Keratinocyte (primary cell): ENCODE measurements at regions not wholly inside any gene's neighbourhood (a gene's known extent, or its start where the extent isn't known, plus 50 kb on each side); places are given as distances from the start of the nearest gene placed in this dataset.

ENCODE experiments used
- DNase-seq: peaks from one replicate; pipeline ENCODE4 v3.0.0-alpha.2; 2011; ENCODE audit warnings: low read depth, missing footprints, low spot score
- FAIRE-seq: peaks from 2 replicates; lab custom pipeline; 2011; peaks lifted over from hg19 to GRCh38; lab: Jason Lieb, UNC
- H2AFZ ChIP-seq: 2 replicates; pipeline ENCODE4 v1.6.0; 2012; ENCODE audit warnings: low read length, control low read depth, inconsistent platforms; ENCODE audit not compliant: control insufficient read depth
- H3K27ac ChIP-seq: 2 replicates; pipeline ENCODE4 v1.5.1; 2011; ENCODE audit warnings: low read length; ENCODE audit not compliant: control insufficient read depth, insufficient read depth
- H3K27me3 ChIP-seq: 3 replicates; pipeline ENCODE4 v1.6.0; 2011; ENCODE audit warnings: low read length; ENCODE audit not compliant: control insufficient read depth, insufficient read depth; ENCODE audit errors: extremely low read depth
- H3K36me3 ChIP-seq, 2 experiments: 2 replicates in 1 of 2; 3 replicates in 1 of 2; pipeline ENCODE4 v1.5.1; 2011; ENCODE audit warnings: low read length in 2 of 2, mild to moderate bottlenecking in 1 of 2; ENCODE audit not compliant: control insufficient read depth in 2 of 2, insufficient read depth in 2 of 2; ENCODE audit errors: extremely low read depth in 1 of 2
- H3K4me1 ChIP-seq: 3 replicates; pipeline ENCODE4 v1.5.1; 2011; ENCODE audit warnings: low read length; ENCODE audit not compliant: control insufficient read depth, insufficient read depth; ENCODE audit errors: extremely low read depth
- H3K4me2 ChIP-seq: 3 replicates; pipeline ENCODE4 v1.6.0; 2011; ENCODE audit warnings: low read depth, low read length; ENCODE audit not compliant: control insufficient read depth, insufficient read depth; ENCODE audit errors: extremely low read depth
- H3K4me3 ChIP-seq, 3 experiments: fragments of 200-600 bp in 1 of 3; sonication (generic) in 1 of 3; 2 replicates in 2 of 3; 3 replicates in 1 of 3; pipeline ENCODE4 v1.5.1; 2011 to 2016; ENCODE audit warnings: low read length in 3 of 3, mild to moderate bottlenecking in 3 of 3, control low read depth in 2 of 3, inconsistent platforms in 1 of 3, low read depth in 1 of 3, mixed read lengths in 1 of 3, mixed run types in 1 of 3, moderate library complexity in 1 of 3; ENCODE audit not compliant: control insufficient read depth in 2 of 3, insufficient read depth in 2 of 3; ENCODE audit errors: extremely low read depth in 1 of 3
- H3K79me2 ChIP-seq: 2 replicates; pipeline ENCODE4 v1.6.0; 2012; ENCODE audit warnings: low read length; ENCODE audit not compliant: control insufficient read depth, insufficient read depth
- H3K9ac ChIP-seq: 3 replicates; pipeline ENCODE4 v1.6.0; 2011; ENCODE audit warnings: low read length; ENCODE audit not compliant: control insufficient read depth, insufficient read depth; ENCODE audit errors: extremely low read depth
- H3K9me1 ChIP-seq: 3 replicates; pipeline ENCODE4 v1.6.0; 2011; ENCODE audit warnings: low read length; ENCODE audit not compliant: control insufficient read depth, insufficient read depth; ENCODE audit errors: extremely low read depth
- H3K9me3 ChIP-seq: 2 replicates; pipeline ENCODE4 v1.5.1; 2012; ENCODE audit warnings: low read depth, low read length; ENCODE audit not compliant: control insufficient read depth
- H4K20me1 ChIP-seq: 3 replicates; pipeline ENCODE4 v1.6.0; 2011; ENCODE audit warnings: low read length; ENCODE audit not compliant: control insufficient read depth, insufficient read depth; ENCODE audit errors: extremely low read depth
- EZH2 ChIP-seq: IDR thresholded peaks from one replicate; pipeline ENCODE4 v1.6.1; 2012; ENCODE audit warnings: inconsistent platforms, mild to moderate bottlenecking, low read length, moderate library complexity
- dilution Hi-C: fragments of 300-500 bp; cut with MboI; formaldehyde crosslinking; loops from one replicate; pipeline ENCODE4 v1.7.0; 2020; ENCODE audit warnings: low sequenced_read_pairs; ENCODE audit not compliant: extremely low pct_ligation_motif_present
- TF ChIP-seq, protein P1 (sequence below), 3 experiments: IDR thresholded peaks in 1 of 3; conservative IDR thresholded peaks in 1 of 3; optimal IDR thresholded peaks in 1 of 3; 2 replicates in 2 of 3; 3 replicates in 1 of 3; pipeline versions ENCODE3 to v1.5.1; 2011; ENCODE audit warnings: low read length in 3 of 3, mild to moderate bottlenecking in 3 of 3, moderate library complexity in 2 of 3, control low read depth in 1 of 3, inconsistent platforms in 1 of 3; ENCODE audit not compliant: insufficient read depth in 2 of 3; ENCODE audit errors: extremely low read depth in 1 of 3

DNA sequence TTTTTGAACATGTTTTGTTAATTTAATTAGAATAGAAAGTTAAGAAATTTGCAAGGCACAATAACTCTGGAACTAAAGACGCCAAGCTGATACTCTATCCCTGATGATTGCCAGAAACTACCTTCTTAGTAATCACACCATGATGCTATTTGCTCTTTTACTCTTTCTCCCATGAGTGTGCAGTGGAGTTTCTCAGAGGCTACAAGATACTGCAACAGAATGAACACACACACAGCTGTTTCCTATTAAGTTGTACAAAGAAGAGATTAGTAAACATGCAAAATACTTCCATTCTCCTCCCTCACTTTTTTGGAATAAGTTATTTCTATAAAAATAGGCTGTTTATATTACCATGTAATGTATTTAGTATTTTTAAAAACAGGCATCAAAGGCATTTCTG lies 1367.5 kb downstream of the AACS start:
- Histone ChIP-seq H3K9me1 (no peaks in the 10 kb centered on the region), H2AFZ (no peak overlapping the region), H3K79me2 (no peaks in the 10 kb centered on the region), H3K4me2 (no peak overlapping the region), H4K20me1 (no peaks in the 10 kb centered on the region), H3K36me3 (no peaks in the 10 kb centered on the region), H3K4me1 (no peaks in the 10 kb centered on the region), H3K9me3 (no peaks in the 10 kb centered on the region), H3K27ac (no peak overlapping the region), H3K27me3 (no peaks in the 10 kb centered on the region), H3K9ac (no peak overlapping the region), H3K4me3 (no peak overlapping the region)
- dilution Hi-C loops: no loop called here
- no peak for DNase-seq
- no peak for TF ChIP-seq EZH2
- TF ChIP-seq, protein P1, sequence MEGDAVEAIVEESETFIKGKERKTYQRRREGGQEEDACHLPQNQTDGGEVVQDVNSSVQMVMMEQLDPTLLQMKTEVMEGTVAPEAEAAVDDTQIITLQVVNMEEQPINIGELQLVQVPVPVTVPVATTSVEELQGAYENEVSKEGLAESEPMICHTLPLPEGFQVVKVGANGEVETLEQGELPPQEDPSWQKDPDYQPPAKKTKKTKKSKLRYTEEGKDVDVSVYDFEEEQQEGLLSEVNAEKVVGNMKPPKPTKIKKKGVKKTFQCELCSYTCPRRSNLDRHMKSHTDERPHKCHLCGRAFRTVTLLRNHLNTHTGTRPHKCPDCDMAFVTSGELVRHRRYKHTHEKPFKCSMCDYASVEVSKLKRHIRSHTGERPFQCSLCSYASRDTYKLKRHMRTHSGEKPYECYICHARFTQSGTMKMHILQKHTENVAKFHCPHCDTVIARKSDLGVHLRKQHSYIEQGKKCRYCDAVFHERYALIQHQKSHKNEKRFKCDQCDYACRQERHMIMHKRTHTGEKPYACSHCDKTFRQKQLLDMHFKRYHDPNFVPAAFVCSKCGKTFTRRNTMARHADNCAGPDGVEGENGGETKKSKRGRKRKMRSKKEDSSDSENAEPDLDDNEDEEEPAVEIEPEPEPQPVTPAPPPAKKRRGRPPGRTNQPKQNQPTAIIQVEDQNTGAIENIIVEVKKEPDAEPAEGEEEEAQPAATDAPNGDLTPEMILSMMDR (optimal IDR thresholded peaks at IDR 0.05 in 1 of 3, IDR thresholded peaks at IDR 0.05 in 1 of 3, conservative IDR thresholded peaks at IDR 0.05 in 1 of 3; ENCODE audit: extremely low read depth in 1 of 3, insufficient read depth in 2 of 3, low read length in 3 of 3): no peak
- no peak for FAIRE-seq

DNA sequence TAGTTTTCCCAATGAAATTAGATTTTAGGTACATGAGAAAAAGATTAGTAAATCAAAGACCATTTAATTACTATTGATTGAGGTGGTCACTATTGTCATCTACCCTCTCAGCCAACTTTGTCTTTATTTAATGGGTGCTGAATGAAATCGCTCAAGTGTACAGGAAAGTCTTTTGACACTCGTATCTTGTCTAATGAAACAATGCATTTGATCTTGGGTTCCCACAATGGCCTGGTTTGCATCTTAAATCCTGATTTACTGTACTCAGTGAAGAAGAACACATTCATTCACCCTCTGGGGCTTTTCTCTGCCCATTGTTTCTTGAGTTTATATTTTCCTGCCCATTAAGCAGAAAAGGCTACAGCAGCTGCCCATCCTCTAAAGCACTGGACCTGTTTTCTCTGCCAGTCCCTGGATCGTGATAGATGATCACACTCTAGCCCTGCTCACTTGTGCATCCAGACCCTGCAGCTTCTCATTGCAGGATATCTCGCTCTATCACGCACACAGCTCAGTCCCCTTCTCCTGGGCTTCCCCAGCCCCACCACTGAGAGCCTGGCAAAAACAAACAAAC lies 1369.3 kb downstream of the AACS start:
- dilution Hi-C loops: no loop called here
- no peak overlapping the region for H2AFZ ChIP-seq
- H3K36me3 ChIP-seq: no peaks in the 10 kb centered on the region
- no peaks in the 10 kb centered on the region for H3K4me1 ChIP-seq
- no peak overlapping the region for H3K4me3 ChIP-seq
- TF ChIP-seq EZH2: no peak
- TF ChIP-seq, protein P1 (optimal IDR thresholded peaks at IDR 0.05 in 1 of 3, IDR thresholded peaks at IDR 0.05 in 1 of 3, conservative IDR thresholded peaks at IDR 0.05 in 1 of 3; ENCODE audit: extremely low read depth in 1 of 3, insufficient read depth in 2 of 3, low read length in 3 of 3): no peak
- H3K27ac ChIP-seq: no peak overlapping the region
- DNase-seq (no peak), FAIRE-seq (no peak)
- H3K79me2 ChIP-seq: no peaks in the 10 kb centered on the region
- H3K4me2 ChIP-seq: no peak overlapping the region
- H4K20me1 ChIP-seq: no peaks in the 10 kb centered on the region
- H3K9ac ChIP-seq: no peak overlapping the region
- no peaks in the 10 kb centered on the region for H3K27me3 ChIP-seq
- H3K9me3 ChIP-seq: no peaks in the 10 kb centered on the region
- no peaks in the 10 kb centered on the region for H3K9me1 ChIP-seq
